ENCODE measurements at regions not wholly inside any gene's neighbourhood (a gene's known extent, or its start where the extent isn't known, plus 50 kb on each side); places are given as distances from the start of the nearest gene placed in this dataset.

DNA sequence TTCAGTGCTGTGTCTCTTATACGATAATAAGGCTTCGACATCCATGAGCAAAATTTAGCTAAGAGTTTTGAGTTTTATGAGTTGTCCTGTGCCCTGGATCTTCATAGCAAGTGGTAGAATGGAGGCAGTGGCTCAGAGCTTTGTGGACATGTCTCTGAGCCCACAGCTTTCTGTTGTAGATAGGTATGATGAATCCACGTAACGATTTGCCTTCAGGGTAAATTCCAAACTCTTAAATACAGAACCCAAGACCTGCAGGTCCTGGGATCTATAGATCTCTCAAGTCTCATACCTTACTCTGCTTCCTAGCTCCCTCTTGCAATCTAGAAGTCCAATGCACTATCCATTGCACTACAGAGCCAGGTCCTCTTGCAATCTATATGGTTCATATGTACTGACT lies 59.5 kb upstream of the TLE4 start:
- Histone ChIP-seq H3K4me3 (ENCODE audit: low read depth, low read length) (no peak overlapping the region), H3K36me3 (ENCODE audit: control insufficient read depth, insufficient read depth, low read length) (no peaks in the 10 kb centered on the region), H3K9me3 (ENCODE audit: control insufficient read depth, insufficient read depth, low read depth, low read length) (no peaks in the 10 kb centered on the region)

More for the DNA sequence above, 59.5 kb upstream of the TLE4 start:
- no peak overlapping the region for H3K27ac ChIP-seq (ENCODE audit: low read depth, low read length)
- H3K4me1 ChIP-seq (ENCODE audit: control insufficient read depth, insufficient read depth, low read length): no peaks in the 10 kb centered on the region
- no peaks in the 10 kb centered on the region for H3K27me3 ChIP-seq (ENCODE audit: control insufficient read depth, insufficient read depth, low read length)
- no peak overlapping the region for H3K9ac ChIP-seq (ENCODE audit: low read length)
